Natural killer cell (primary cell): ENCODE measurements at regions not wholly inside any gene's neighbourhood (a gene's known extent, or its start where the extent isn't known, plus 50 kb on each side); places are given as distances from the start of the nearest gene placed in this dataset.
"Not testable (repeated sequence)": the region's sequence is repeated elsewhere in the genome, so short reads cannot be mapped to it uniquely, and the experiment has no call there.

Experiments
- ATAC-seq, 3 donors: fragments of 150-1000 bp in 2 of 3; fragments of 200-7000 bp in 1 of 3; cut with Tn5 transposase; 1 replicate in 1 of 3; 2 replicates in 2 of 3; pipeline ENCODE4 v1.10.0; 2021; ENCODE audit warnings: mild to moderate bottlenecking in 2 of 3, moderate library complexity in 2 of 3
- DNase-seq, 2 donors: peaks; one replicate each; pipeline versions ENCODE4 v3.0.0 to v3.0.0-alpha.2; 2013 to 2021; ENCODE audit warnings: mixed read lengths in 1 of 2
- H3K27ac ChIP-seq: one replicate; pipeline ENCODE4 v1.5.1; 2013; ENCODE audit warnings: mild to moderate bottlenecking, low read length
- H3K27me3 ChIP-seq: one replicate; pipeline ENCODE4 v1.6.1; 2013; ENCODE audit warnings: low read length; ENCODE audit not compliant: control insufficient read depth, insufficient read depth
- H3K36me3 ChIP-seq: one replicate; pipeline ENCODE4 v1.6.1; 2013; ENCODE audit warnings: low read length; ENCODE audit not compliant: control insufficient read depth, insufficient read depth
- H3K4me1 ChIP-seq: one replicate; pipeline ENCODE4 v1.6.1; 2013; ENCODE audit warnings: low read length; ENCODE audit not compliant: control insufficient read depth, insufficient read depth
- H3K4me3 ChIP-seq: one replicate; pipeline ENCODE4 v1.5.1; 2013; ENCODE audit warnings: low read length
- H3K9me3 ChIP-seq: one replicate; pipeline ENCODE4 v1.6.1; 2013; ENCODE audit warnings: low read length; ENCODE audit not compliant: control insufficient read depth, insufficient read depth
- H3K27ac Mint-ChIP-seq, 2 donors: one replicate each; pipeline ENCODE4 v1.8.0; 2022; ENCODE audit warnings: mild to moderate bottlenecking in 2 of 2, mixed read lengths in 2 of 2, moderate library complexity in 1 of 2
- H3K27me3 Mint-ChIP-seq, 2 donors: one replicate each; pipeline ENCODE4 v1.8.0; 2022; ENCODE audit warnings: low read depth in 2 of 2, mixed read lengths in 2 of 2
- H3K36me3 Mint-ChIP-seq: one replicate; pipeline ENCODE4 v1.8.0; 2022; ENCODE audit warnings: mixed read lengths
- H3K4me1 Mint-ChIP-seq, 2 donors: one replicate each; pipeline ENCODE4 v1.8.0; 2022; ENCODE audit warnings: mixed read lengths in 2 of 2
- H3K4me3 Mint-ChIP-seq: one replicate; pipeline ENCODE4 v1.8.0; 2022; ENCODE audit warnings: mild to moderate bottlenecking, moderate library complexity, mixed read lengths
- H3K9me3 Mint-ChIP-seq, 2 donors: one replicate each; pipeline ENCODE4 v1.8.0; 2022; ENCODE audit warnings: mixed read lengths in 2 of 2
- WGBS: methylation state at CpG from one replicate; pipeline ENCODE4 v1.1.7; 2013; ENCODE audit warnings: missing lambda C conversion rate; ENCODE audit not compliant: insufficient coverage; 5-methylcytosine and 5-hydroxymethylcytosine counted together
- intact Hi-C: fragments of 100-400 bp; cut with micrococcal nuclease; formaldehyde crosslinking; loops from one replicate; pipeline ENCODE4 v1.14.2; 2022
- TF ChIP-seq, protein P1 (sequence below): fragments of 200-600 bp; IDR thresholded peaks from one replicate; pipeline ENCODE4 v1.8.0; 2022; ENCODE audit warnings: antibody characterized with exemption

DNA sequence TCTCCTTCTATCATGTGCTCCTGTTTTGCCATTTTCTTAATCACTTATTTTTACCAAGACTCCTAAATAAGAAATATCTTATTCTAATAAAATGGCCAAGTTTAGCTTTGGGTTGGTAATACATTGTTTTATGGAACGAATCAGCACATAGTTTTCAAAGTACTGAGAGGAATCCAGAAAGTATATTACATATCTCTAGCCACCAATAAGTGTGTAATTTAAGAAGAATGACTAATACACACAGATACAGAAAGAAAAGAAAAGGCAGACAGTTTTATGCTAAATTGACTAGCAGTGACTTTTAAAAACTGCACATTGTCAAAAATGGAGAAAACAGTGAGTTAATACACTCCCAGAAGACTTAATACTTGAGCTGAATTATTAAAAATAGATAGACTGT is 167.0 kb upstream of the IL15 start:
- no peaks in the 10 kb centered on the region for H3K4me1 Mint-ChIP-seq
- no peaks in the 10 kb centered on the region for H3K27me3 Mint-ChIP-seq
- ATAC-seq (no peak), DNase-seq (no peak)
- Histone ChIP-seq H3K9me3 (no peaks in the 10 kb centered on the region), H3K27me3 (no peaks in the 10 kb centered on the region), H3K27ac (no peak overlapping the region), H3K36me3 (no peaks in the 10 kb centered on the region), H3K4me1 (no peaks in the 10 kb centered on the region), H3K4me3 (no peak overlapping the region)
- H3K27ac Mint-ChIP-seq, result no peak overlapping the region
- H3K9me3 Mint-ChIP-seq, result peaks cover 0 to 7% of the 10 kb centered on the region in 2 donors
- H3K4me3 Mint-ChIP-seq, result no peak overlapping the region
- no CpG with 5 or more reads among the region's 1 CpG for WGBS
- no peaks in the 10 kb centered on the region for H3K36me3 Mint-ChIP-seq
- TF ChIP-seq, protein P1, sequence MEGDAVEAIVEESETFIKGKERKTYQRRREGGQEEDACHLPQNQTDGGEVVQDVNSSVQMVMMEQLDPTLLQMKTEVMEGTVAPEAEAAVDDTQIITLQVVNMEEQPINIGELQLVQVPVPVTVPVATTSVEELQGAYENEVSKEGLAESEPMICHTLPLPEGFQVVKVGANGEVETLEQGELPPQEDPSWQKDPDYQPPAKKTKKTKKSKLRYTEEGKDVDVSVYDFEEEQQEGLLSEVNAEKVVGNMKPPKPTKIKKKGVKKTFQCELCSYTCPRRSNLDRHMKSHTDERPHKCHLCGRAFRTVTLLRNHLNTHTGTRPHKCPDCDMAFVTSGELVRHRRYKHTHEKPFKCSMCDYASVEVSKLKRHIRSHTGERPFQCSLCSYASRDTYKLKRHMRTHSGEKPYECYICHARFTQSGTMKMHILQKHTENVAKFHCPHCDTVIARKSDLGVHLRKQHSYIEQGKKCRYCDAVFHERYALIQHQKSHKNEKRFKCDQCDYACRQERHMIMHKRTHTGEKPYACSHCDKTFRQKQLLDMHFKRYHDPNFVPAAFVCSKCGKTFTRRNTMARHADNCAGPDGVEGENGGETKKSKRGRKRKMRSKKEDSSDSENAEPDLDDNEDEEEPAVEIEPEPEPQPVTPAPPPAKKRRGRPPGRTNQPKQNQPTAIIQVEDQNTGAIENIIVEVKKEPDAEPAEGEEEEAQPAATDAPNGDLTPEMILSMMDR, result no peak
- intact Hi-C loops, result no loop called here

DNA sequence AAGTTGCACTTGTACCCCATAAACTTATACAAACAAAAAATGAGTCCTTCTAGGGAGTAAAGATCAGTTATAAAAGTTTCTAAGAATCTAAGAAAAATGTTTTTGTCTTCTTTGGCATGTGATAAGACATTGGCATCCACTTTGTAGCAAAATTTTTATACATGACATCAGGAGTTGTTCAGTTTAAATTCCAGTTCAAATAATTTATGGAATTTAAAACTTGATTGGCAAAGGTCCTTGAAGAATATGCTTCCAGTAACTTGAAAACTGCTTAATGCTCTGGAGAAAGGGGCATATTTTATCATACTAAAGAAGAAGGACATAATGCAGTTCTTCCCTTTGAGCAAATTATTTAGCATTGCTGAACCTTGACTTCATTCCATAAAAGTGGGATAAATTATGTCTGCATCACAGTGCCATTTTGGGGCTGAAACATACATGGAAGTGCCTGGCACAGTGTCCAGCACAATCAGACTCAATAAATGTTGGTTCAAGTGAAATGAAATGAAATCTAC is 163.3 kb upstream of the IL15 start:
- H3K4me1 ChIP-seq, result no peaks in the 10 kb centered on the region
- H3K27me3 ChIP-seq, result no peaks in the 10 kb centered on the region
- Mint-ChIP-seq H3K4me1 (no peaks in the 10 kb centered on the region), H3K36me3 (no peaks in the 10 kb centered on the region), H3K27me3 (no peaks in the 10 kb centered on the region), H3K9me3 (peaks cover 0 to 6% of the 10 kb centered on the region in 2 donors), H3K27ac (no peak overlapping the region), H3K4me3 (no peak overlapping the region)
- ATAC-seq (no peak), DNase-seq (no peak)
- TF ChIP-seq, protein P1, result no peak
- no peak overlapping the region for H3K4me3 ChIP-seq
- no peak overlapping the region for H3K27ac ChIP-seq
- no peaks in the 10 kb centered on the region for H3K36me3 ChIP-seq
- no peaks in the 10 kb centered on the region for H3K9me3 ChIP-seq
- intact Hi-C loops, result no loop called here

DNA sequence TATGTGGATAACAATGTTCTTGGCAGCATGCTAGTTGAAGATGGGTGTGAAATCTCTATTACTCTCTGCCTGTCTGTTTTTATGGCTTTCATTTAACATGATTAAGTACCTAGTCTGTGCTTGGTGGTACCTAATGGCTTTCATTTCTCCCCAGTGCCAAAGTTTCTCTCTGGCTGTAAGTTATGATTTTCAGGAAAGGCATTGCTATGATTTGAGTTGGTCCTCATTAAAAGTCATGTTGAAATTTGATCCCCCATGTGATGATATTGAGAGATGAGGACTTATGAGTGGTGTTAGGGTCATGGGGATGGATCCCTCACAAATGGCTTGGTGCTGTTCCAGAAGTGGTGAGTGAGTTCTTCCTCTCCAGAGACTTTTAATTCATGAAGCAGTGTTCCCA is 162.4 kb upstream of the IL15 start:
- Mint-ChIP-seq H3K4me1 (no peaks in the 10 kb centered on the region), H3K27ac (no peak overlapping the region)
- intact Hi-C loops, result no loop called here

DNA sequence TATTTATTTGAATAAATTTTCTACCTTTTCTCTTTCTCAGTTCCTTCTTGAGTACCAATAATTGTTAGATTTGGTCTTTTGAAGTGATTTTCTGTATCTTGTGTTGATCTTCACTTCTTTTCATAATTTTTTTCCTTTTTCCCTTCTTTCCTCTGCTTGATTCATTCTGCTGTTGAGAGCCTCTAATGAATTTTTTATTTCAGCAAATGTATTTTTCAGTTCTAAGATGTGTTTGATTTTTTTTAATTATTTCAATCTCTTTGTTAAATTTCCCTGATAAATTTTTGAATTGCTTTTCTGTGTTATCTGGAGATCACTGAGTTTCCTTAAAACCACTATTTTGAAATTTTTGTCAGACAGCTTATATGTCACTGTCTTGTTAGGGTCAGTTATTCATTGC is 155.4 kb upstream of the IL15 start:
- no peaks in the 10 kb centered on the region for H3K36me3 ChIP-seq
- H3K4me1 Mint-ChIP-seq, result no peaks in the 10 kb centered on the region
- no peaks in the 10 kb centered on the region for H3K27me3 ChIP-seq
- H3K4me3 Mint-ChIP-seq, result no peak overlapping the region
- H3K4me1 ChIP-seq, result no peaks in the 10 kb centered on the region
- H3K27ac ChIP-seq, result no peak overlapping the region
- TF ChIP-seq, protein P1, result no peak
- H3K27ac Mint-ChIP-seq, result no peak overlapping the region
- H3K27me3 Mint-ChIP-seq, result no peaks in the 10 kb centered on the region
- DNase-seq (no peak), ATAC-seq (no peak)
- intact Hi-C loops, result no loop called here
- H3K9me3 ChIP-seq, result peaks cover 7% of the 10 kb centered on the region
- H3K9me3 Mint-ChIP-seq, result peaks cover 8 to 16% of the 10 kb centered on the region in 2 donors
- H3K4me3 ChIP-seq, result no peak overlapping the region
- peaks cover 24% of the 10 kb centered on the region for H3K36me3 Mint-ChIP-seq

More for the DNA sequence above, 162.4 kb upstream of the IL15 start:
- Mint-ChIP-seq H3K27me3 (no peaks in the 10 kb centered on the region), H3K9me3 (peaks cover 0 to 6% of the 10 kb centered on the region in 2 donors), H3K4me3 (no peak overlapping the region), H3K36me3 (no peaks in the 10 kb centered on the region)
- no peak for DNase-seq
- TF ChIP-seq, protein P1, result no peak
- Histone ChIP-seq H3K27me3 (no peaks in the 10 kb centered on the region), H3K27ac (no peak overlapping the region), H3K4me3 (no peak overlapping the region), H3K9me3 (no peaks in the 10 kb centered on the region), H3K4me1 (no peaks in the 10 kb centered on the region), H3K36me3 (no peaks in the 10 kb centered on the region)
- ATAC-seq, result no peak

DNA sequence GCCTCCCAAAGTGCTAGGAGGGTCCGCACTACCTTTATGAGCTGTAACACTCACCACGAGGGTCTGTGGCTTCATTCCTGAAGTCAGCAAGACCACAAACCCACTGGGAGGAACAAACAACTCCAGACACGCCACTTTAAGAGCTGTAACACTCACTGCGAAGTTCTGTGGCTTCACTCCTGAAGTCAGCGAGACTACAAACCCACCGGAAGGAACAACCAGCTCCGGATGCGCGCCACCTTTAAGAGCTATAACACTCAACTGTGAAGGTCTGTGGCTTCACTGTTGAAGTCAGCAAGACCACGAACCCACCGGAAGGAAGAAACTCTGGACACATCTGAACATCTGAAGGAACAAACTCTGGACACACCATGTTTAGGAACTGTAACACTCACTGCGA is 152.1 kb upstream of the IL15 start:
- Mint-ChIP-seq H3K9me3 (peaks cover 12 to 22% of the 10 kb centered on the region in 2 donors), H3K4me3 (peak overlapping the region; percentile 43), H3K27ac (peak overlapping the region in 1 of 2 donors; percentile 72), H3K36me3 (peaks cover 31% of the 10 kb centered on the region)
- H3K27me3 Mint-ChIP-seq, H3K9me3 ChIP-seq, H3K4me1 Mint-ChIP-seq, H3K27ac ChIP-seq, H3K4me1 ChIP-seq, H3K27me3 ChIP-seq, H3K4me3 ChIP-seq, intact Hi-C loops, H3K36me3 ChIP-seq: not testable (repeated sequence)
- WGBS, result 54% methylated on average over 12 of the region's 12 CpGs
- DNase-seq, result peak; percentile 10 to 14
- peak; percentile 24 to 92 (median 39) for ATAC-seq
